HFFc6 (cell line): ENCODE measurements at regions not wholly inside any gene's neighbourhood (a gene's known extent, or its start where the extent isn't known, plus 50 kb on each side); places are given as distances from the start of the nearest gene placed in this dataset.
"Not testable (repeated sequence)": the region's sequence is repeated elsewhere in the genome, so short reads cannot be mapped to it uniquely, and the experiment has no call there.

Experiments used
- DNase-seq: peaks from one replicate; pipeline ENCODE4 v3.0.0-alpha.2; 2018
- H3K27ac Mint-ChIP-seq: 2 replicates; pipeline ENCODE4 v1.8.0; 2020; ENCODE audit warnings: mild to moderate bottlenecking, mixed read lengths
- H3K27me3 Mint-ChIP-seq: 2 replicates; pipeline ENCODE4 v1.8.0; 2021; ENCODE audit warnings: mild to moderate bottlenecking, moderate library complexity, mixed read lengths; ENCODE audit not compliant: insufficient read depth
- H3K36me3 Mint-ChIP-seq: 2 replicates; pipeline ENCODE4 v1.8.0; 2021; ENCODE audit warnings: low read depth, mixed read lengths
- H3K4me1 Mint-ChIP-seq: 2 replicates; pipeline ENCODE4 v1.8.0; 2020; ENCODE audit warnings: low read depth, mixed read lengths
- H3K4me3 Mint-ChIP-seq: 2 replicates; pipeline ENCODE4 v1.8.0; 2020; ENCODE audit warnings: mild to moderate bottlenecking, moderate library complexity, mixed read lengths
- H3K9me3 Mint-ChIP-seq: 2 replicates; pipeline ENCODE4 v1.8.0; 2020; ENCODE audit warnings: mild to moderate bottlenecking, mixed read lengths
- CTCF ChIP-seq: fragments of 200-600 bp; sonication (generic); IDR thresholded peaks from 2 replicates; pipeline ENCODE4 v1.5.0; 2021; ENCODE audit warnings: antibody characterized with exemption, mild to moderate bottlenecking

GRCh38 chr10:118439824-118440223 is 97.7 kb upstream of the FAM204A start:
- H3K4me3 Mint-ChIP-seq, result no peak overlapping the region
- DNase-seq, result no peak
- no peaks in the 10 kb centered on the region for H3K9me3 Mint-ChIP-seq
- H3K27ac Mint-ChIP-seq, result no peak overlapping the region
- no peaks in the 10 kb centered on the region for H3K4me1 Mint-ChIP-seq
- TF ChIP-seq CTCF, result no peak
- no peaks in the 10 kb centered on the region for H3K36me3 Mint-ChIP-seq
- H3K27me3 Mint-ChIP-seq, result peaks cover 9% of the 10 kb centered on the region

GRCh38 chr10:118436742-118437141 is 94.6 kb upstream of the FAM204A start:
- no peaks in the 10 kb centered on the region for H3K4me1 Mint-ChIP-seq
- no peak for DNase-seq
- no peak overlapping the region for H3K27ac Mint-ChIP-seq
- H3K9me3 Mint-ChIP-seq, result no peaks in the 10 kb centered on the region; the same call in 1 of the 2 replicates
- no peak overlapping the region for H3K4me3 Mint-ChIP-seq
- H3K27me3 Mint-ChIP-seq, result peaks cover 5% of the 10 kb centered on the region
- TF ChIP-seq CTCF, result no peak
- H3K36me3 Mint-ChIP-seq, result no peaks in the 10 kb centered on the region

GRCh38 chr10:118430190-118430589 is 88.1 kb upstream of the FAM204A start:
- Mint-ChIP-seq H3K4me3 (no peak overlapping the region), H3K27ac (no peak overlapping the region), H3K36me3 (no peaks in the 10 kb centered on the region)

GRCh38 chr10:118423800-118424442 is 81.8 kb upstream of the FAM204A start:
- Mint-ChIP-seq H3K9me3 (no peaks in the 10 kb centered on the region), H3K27ac (no peak overlapping the region), H3K4me1 (peaks cover 5% of the 10 kb centered on the region; the same call in 1 of the 2 replicates), H3K36me3 (no peaks in the 10 kb centered on the region), H3K27me3 (peaks cover 9% of the 10 kb centered on the region), H3K4me3 (no peak overlapping the region; the same call in 1 of the 2 replicates)
- peak; percentile 92 for TF ChIP-seq CTCF
- peak; percentile 87 for DNase-seq

More at GRCh38 chr10:118430190-118430589, 88.1 kb upstream of the FAM204A start:
- no peaks in the 10 kb centered on the region; the same call in 1 of the 2 replicates for H3K9me3 Mint-ChIP-seq
- TF ChIP-seq CTCF, result no peak
- DNase-seq, result no peak
- H3K27me3 Mint-ChIP-seq, result peaks cover 5% of the 10 kb centered on the region
- no peaks in the 10 kb centered on the region for H3K4me1 Mint-ChIP-seq

- Mint-ChIP-seq H3K27me3 (peaks cover 14% of the 10 kb centered on the region), H3K9me3 (no peaks in the 10 kb centered on the region), H3K4me1 (peaks cover 5% of the 10 kb centered on the region; the same call in 1 of the 2 replicates), H3K4me3 (no peak overlapping the region), H3K27ac (no peak overlapping the region), H3K36me3 (no peaks in the 10 kb centered on the region)
- no peak for TF ChIP-seq CTCF
- DNase-seq, result no peak
Observed at GRCh38 chr10:118422241-118422640, 80.1 kb upstream of the FAM204A start.

GRCh38 chr10:118420049-118420448 is 77.9 kb upstream of the FAM204A start:
- not testable (repeated sequence) for H3K27ac Mint-ChIP-seq, H3K9me3 Mint-ChIP-seq, H3K4me1 Mint-ChIP-seq, DNase-seq, H3K36me3 Mint-ChIP-seq, H3K4me3 Mint-ChIP-seq
- peaks cover 17% of the 10 kb centered on the region for H3K27me3 Mint-ChIP-seq
